Gastroesophageal sphincter (tissue), 3 donors: ENCODE measurements at regions not wholly inside any gene's neighbourhood (a gene's known extent, or its start where the extent isn't known, plus 50 kb on each side); places are given as distances from the start of the nearest gene placed in this dataset.

Source experiments
- POLR2A ChIP-seq, 2 donors: fragments of 450-650 bp; IDR thresholded peaks; one replicate each; pipeline ENCODE4 v1.6.1; 2017; ENCODE audit warnings: antibody characterized with exemption in 2 of 2, mild to moderate bottlenecking in 2 of 2, moderate library complexity in 1 of 2
- POLR2AphosphoS5 ChIP-seq: sonication (generic); formaldehyde crosslinking; IDR thresholded peaks from one replicate; pipeline ENCODE4 v1.6.1; 2017; ENCODE audit warnings: antibody characterized with exemption
- TF ChIP-seq, protein P1 (sequence below), 4 experiments: fragments of 200-600 bp in 2 of 4; fragments of 450-650 bp in 2 of 4; sonication (generic) in 1 of 4; IDR thresholded peaks; one replicate each; pipeline ENCODE4 v1.5.1; 2017 to 2019; ENCODE audit warnings: antibody characterized with exemption in 4 of 4, mild to moderate bottlenecking in 2 of 4, moderate library complexity in 2 of 4

DNA sequence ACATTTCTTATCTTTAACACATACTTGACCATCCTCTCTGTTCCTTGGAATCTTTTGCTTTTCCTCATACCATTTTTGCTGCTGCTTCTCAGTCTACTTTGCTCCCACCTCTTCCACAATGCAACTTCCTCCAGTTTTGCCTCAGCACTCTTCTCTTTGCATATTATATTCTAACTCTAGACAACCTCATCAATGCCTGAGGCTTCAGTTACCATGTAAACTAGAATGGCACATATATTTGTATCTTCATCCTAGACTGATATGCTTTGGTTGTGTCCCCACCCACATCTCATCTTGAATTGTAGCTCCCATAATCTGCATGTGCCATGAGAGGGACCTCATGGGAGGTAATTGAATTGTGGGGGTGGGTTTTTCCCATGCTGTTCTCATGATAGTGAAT lies 55.9 kb upstream of the STAM2 start:
- TF ChIP-seq, protein P1, sequence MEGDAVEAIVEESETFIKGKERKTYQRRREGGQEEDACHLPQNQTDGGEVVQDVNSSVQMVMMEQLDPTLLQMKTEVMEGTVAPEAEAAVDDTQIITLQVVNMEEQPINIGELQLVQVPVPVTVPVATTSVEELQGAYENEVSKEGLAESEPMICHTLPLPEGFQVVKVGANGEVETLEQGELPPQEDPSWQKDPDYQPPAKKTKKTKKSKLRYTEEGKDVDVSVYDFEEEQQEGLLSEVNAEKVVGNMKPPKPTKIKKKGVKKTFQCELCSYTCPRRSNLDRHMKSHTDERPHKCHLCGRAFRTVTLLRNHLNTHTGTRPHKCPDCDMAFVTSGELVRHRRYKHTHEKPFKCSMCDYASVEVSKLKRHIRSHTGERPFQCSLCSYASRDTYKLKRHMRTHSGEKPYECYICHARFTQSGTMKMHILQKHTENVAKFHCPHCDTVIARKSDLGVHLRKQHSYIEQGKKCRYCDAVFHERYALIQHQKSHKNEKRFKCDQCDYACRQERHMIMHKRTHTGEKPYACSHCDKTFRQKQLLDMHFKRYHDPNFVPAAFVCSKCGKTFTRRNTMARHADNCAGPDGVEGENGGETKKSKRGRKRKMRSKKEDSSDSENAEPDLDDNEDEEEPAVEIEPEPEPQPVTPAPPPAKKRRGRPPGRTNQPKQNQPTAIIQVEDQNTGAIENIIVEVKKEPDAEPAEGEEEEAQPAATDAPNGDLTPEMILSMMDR (IDR thresholded peaks at IDR 0.05): no peak
- TF ChIP-seq POLR2A (IDR thresholded peaks at IDR 0.05) (no peak), POLR2AphosphoS5 (no peak)
